Caki2 (cell line): ENCODE measurements at regions not wholly inside any gene's neighbourhood (a gene's known extent, or its start where the extent isn't known, plus 50 kb on each side); places are given as distances from the start of the nearest gene placed in this dataset.
A peak's percentile ranks its signal among the peaks of the same experiment; 100 is the strongest.

Experiments used
- DNase-seq: peaks from one replicate; pipeline ENCODE4 v3.0.0-alpha.2; 2015; ENCODE audit warnings: low read depth
- in situ Hi-C: cut with HindIII; loops from 2 replicates; pipeline ENCODE4 v1.10.0; 2016; ENCODE audit warnings: low sequenced_read_pairs, low pct_unique_long_range_greater_than_20kb, mixed read lengths

DNA sequence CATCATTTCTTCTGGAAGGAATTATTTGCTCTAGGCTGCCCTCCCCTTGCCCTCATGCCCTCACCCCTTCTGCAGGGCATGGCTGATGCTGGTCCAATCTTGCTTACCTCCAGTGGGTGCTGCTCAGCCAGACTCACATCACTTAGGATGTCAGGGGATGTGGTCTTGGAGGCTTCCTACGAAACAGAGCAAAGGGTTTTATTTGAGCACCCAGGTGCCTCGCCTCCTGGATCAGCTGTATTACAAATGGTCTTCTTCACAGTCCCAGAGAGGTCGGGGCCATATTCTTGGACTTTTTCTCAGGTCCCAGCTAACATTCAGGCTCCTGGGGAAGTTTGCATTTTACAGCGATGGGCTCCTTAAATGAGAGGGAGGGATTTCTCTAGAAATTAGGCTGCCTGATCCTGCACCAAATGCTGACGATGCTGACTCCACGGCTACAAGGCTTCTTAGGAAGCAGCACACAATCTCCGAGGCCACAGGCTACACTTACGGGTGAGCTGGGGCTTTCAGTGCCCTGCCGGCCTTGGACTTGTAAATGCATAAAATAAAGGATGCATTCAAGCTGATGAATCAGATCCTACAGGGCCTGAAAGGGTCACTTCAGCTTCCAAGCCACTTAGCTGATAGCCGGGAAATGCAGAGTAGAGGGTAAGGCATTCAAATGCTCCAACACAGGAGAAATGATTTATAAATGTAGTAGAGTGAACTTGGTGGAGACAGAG, 159.8 kb upstream of the ECI2 start:
- in situ Hi-C loops = no loop called here
- no peak for DNase-seq

DNA sequence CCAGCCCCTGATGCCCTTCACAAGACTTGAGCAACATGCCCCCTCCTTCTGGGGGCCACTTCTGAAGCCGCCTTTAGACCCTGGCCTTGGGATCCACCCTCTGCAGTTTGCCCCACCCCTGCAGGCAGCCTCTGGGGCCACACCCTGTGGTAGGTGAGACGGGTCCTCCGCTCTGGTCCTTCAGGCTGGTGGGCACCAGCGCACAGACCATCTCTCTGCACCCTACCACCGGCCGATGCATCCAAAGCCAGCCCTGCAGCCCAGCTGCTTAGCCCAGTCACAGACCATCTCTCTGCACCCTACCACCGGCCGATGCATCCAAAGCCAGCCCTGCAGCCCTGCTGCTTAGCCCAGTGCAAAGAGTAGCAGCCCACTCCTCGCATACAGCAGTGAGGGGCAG, 159.3 kb upstream of the ECI2 start:
- in situ Hi-C loops = no loop called here
- no peak for DNase-seq

- in situ Hi-C loops = no loop called here
- DNase-seq = peak; percentile 90
Measured at GRCh38 chr6:4291453-4292403, 156.4 kb upstream of the ECI2 start.

DNA sequence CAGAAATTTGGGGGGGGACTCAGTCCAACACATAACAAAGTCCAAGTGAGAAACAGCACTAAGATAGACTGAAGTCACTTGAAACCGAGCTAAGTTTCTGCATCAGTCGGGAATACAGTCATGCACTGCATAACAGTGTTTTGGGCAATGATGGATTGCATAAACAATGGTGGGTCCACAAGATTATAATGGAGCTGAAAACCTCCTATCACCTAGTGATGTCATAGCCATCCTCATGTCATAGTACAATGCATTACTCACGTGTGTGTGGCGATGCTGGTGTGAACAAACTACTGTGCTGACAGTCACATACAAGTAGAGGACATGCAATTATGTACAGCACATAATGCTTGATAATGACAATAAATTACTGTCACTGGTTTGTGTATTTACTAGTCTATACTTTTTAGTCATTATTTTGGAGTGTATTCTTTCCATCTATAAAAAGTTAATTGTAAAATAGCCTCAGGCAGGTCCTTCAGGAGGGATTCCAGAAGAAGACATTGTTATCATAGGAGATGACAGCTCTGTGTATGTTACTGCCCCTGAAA, 154.5 kb upstream of the ECI2 start:
- in situ Hi-C loops = no loop called here

DNA sequence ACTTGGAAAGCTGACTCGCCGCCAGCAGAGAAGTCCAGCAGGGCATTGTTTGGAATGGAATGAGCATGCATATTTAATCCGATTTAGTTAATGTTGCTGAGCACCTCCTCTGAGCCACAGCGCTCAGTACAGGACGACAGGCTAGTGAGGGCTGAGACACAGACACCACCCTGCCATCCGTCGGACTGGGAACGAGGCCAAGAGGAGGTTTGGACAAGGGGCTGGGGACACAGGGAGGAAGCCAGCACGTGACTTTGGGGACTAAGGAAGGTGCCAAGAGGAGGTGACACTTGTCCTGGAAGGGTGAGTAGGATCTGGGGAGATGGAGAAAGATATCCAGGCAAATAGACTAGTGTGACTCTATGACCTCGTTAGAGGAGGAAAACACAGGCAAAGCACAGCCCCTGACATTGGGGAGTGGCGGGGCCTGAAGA, 152.5 kb upstream of the ECI2 start:
- in situ Hi-C loops = no loop called here
- DNase-seq = no peak

More for the DNA sequence above, 154.5 kb upstream of the ECI2 start:
- DNase-seq = no peak

GRCh38 chr6:4287372-4287771, 152.0 kb upstream of the ECI2 start:
- in situ Hi-C loops = no loop called here
- DNase-seq = no peak

- DNase-seq = no peak
- in situ Hi-C loops = no loop called here
Measured at GRCh38 chr6:4282926-4283325, 147.6 kb upstream of the ECI2 start.

- no peak for DNase-seq
- in situ Hi-C loops = no loop called here
Measured at GRCh38 chr6:4281341-4282293, 146.2 kb upstream of the ECI2 start.

- peak; percentile 71 for DNase-seq
- in situ Hi-C loops = no loop called here
Measured at GRCh38 chr6:4280707-4281106, 145.3 kb upstream of the ECI2 start.

DNA sequence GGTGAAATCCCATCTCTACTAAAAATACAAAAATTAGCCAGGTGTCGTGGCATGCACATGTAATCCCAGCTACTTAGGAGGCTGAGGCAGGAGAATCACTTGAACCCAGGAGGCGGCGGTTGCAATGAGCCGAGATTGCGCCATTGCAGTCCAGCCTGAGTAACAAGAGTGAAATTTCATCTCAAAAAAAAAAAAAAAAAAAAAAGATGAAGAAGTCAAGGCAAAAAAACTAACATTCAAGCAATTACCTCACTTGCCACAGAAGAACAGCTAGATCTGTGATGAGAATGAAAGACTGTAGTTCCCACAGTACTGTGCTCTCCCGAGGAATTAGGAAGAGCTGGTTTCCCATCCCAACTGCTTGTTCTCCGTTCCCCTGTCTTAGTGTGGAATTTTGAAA, 144.7 kb upstream of the ECI2 start:
- DNase-seq = no peak

GRCh38 chr6:4274382-4275082, 139.2 kb upstream of the ECI2 start:
- DNase-seq = no peak
- in situ Hi-C loops = no loop called here

More for the DNA sequence above, 144.7 kb upstream of the ECI2 start:
- in situ Hi-C loops = no loop called here

- no peak for DNase-seq
- in situ Hi-C loops = no loop called here
Measured at GRCh38 chr6:4272996-4273395, 137.6 kb upstream of the ECI2 start.

DNA sequence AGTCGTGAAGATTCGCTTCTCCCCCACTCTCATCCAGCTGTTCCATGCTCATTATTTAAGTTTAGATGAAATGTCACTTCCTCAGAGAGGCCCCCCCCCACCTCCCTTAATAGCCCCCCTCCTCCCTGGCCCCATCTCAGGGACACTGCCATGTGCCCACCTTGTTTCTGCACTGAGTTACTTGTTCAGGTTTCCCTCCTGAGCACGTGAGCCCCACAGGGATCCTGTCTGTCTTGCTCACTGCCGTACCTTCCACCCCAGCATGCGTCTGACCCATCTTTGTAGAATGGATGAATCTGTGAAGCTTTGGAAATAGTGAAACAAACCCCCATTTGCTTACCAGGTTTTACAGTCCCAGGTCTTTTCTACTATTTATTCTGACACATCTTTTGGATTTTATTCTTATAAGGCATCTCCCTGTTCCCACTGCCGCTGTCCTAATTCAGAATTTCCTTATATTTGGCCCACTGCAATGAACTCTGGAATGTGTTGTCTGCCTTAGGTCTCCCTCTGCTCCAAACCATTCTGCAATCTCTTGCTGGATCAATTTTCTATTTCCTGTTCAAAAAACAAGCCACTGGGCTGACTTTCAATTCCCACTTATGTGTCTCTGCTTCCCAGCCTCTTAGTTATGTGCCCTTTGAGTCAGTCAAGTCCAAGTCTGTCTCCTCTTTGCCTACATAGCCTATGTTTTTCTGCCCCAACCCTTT, 136.5 kb upstream of the ECI2 start:
- in situ Hi-C loops = no loop called here
- DNase-seq = no peak

DNA sequence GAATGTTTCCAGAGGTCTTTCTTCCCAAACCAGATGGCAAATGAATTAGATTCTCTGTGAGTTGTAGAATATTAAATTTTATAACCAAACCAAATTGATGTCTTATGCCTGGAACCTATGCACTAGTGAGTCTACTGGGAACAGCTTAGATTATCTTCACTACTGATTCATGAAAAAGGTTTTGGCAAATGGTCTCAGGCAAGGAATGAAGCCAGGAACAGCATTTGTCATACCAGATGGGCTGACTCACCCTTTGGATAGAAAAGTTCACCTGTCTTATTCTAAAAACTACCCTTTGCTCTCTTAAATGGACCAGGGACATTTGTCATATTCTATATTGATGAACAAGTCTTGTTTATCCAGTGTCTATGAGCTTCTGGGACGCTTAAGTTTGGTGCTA, 135.4 kb upstream of the ECI2 start:
- in situ Hi-C loops = no loop called here
- no peak for DNase-seq

GRCh38 chr6:4270001-4270400, 134.6 kb upstream of the ECI2 start:
- no peak for DNase-seq
- in situ Hi-C loops = no loop called here

DNA sequence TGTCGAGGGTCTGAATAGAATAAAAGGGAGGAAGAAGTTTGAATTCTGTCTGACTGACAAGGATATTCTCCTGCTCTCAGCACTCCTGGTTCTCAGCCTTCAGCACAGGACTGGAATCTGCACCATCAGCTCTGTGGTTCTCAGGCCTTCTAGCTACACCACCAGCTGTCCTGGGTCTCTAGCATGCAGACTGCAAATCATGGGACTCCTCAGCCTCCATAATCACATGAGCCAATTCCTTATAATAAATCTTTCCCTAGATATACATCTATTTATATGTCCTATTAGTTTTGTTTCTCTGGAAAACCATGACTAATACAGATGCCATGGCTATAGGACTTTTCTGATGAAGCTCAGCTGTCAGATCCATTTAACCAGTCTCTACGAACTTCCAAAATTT, 132.8 kb upstream of the ECI2 start:
- in situ Hi-C loops = no loop called here
- DNase-seq = no peak

- in situ Hi-C loops = no loop called here
- DNase-seq = no peak
Measured at GRCh38 chr6:4265740-4266139, 130.4 kb upstream of the ECI2 start.
